GM23338 (cell line): ENCODE measurements at regions not wholly inside any gene's neighbourhood (a gene's known extent, or its start where the extent isn't known, plus 50 kb on each side); places are given as distances from the start of the nearest gene placed in this dataset.

Experiments
- ATAC-seq: fragments of 200-7000 bp; cut with Tn5 transposase; 3 replicates; pipeline ENCODE4 v1.9.1; 2020
- DNase-seq: peaks from one replicate; pipeline ENCODE4 v3.0.0-alpha.2; 2015; ENCODE audit warnings: low spot score
- H2AFZ ChIP-seq: fragments of 200-600 bp; sonication (generic); 2 replicates; pipeline ENCODE4 v1.8.0; 2016; ENCODE audit warnings: antibody characterized with exemption, mild to moderate bottlenecking, moderate library complexity
- H3F3A ChIP-seq: fragments of 200-600 bp; sonication (generic); replicated peaks from 2 replicates; pipeline ENCODE4 v1.8.0; 2017; ENCODE audit warnings: antibody characterized with exemption, mixed run types, low read depth
- H3K27ac ChIP-seq: fragments of 200-600 bp; sonication (generic); 2 replicates; pipeline ENCODE4 v1.6.1; 2016; ENCODE audit warnings: low read depth
- H3K27me3 ChIP-seq: fragments of 200-600 bp; sonication (generic); 2 replicates; pipeline ENCODE4 v1.8.0; 2016; ENCODE audit warnings: mild to moderate bottlenecking, mixed run types, moderate library complexity; ENCODE audit not compliant: insufficient read depth
- H3K36me3 ChIP-seq: fragments of 200-600 bp; sonication (generic); 2 replicates; pipeline ENCODE4 v1.8.0; 2016; ENCODE audit warnings: mild to moderate bottlenecking; ENCODE audit not compliant: insufficient read depth
- H3K4me1 ChIP-seq: fragments of 200-600 bp; sonication (generic); 2 replicates; pipeline ENCODE4 v1.8.0; 2016; ENCODE audit warnings: mild to moderate bottlenecking, moderate library complexity; ENCODE audit not compliant: insufficient read depth
- H3K4me2 ChIP-seq: fragments of 200-600 bp; sonication (generic); 2 replicates; pipeline ENCODE4 v1.7.1; 2017; ENCODE audit warnings: mixed run types
- H3K4me3 ChIP-seq: fragments of 200-600 bp; sonication (generic); 2 replicates; pipeline ENCODE4 v1.6.1; 2016; ENCODE audit warnings: mixed run types
- H3K79me2 ChIP-seq: fragments of 200-600 bp; sonication (generic); replicated peaks from 2 replicates; pipeline ENCODE4 v1.8.0; 2017; ENCODE audit warnings: mild to moderate bottlenecking; ENCODE audit not compliant: insufficient read depth
- H3K9me2 ChIP-seq: fragments of 200-600 bp; sonication (generic); 2 replicates; pipeline ENCODE4 v1.8.0; 2017; ENCODE audit not compliant: insufficient read depth
- H4K20me1 ChIP-seq: fragments of 200-600 bp; sonication (generic); replicated peaks from 2 replicates; pipeline ENCODE4 v1.8.0; 2017; ENCODE audit warnings: mild to moderate bottlenecking; ENCODE audit not compliant: insufficient read depth
- H3K27ac Mint-ChIP-seq: 2 replicates; pipeline ENCODE4 v1.8.0; 2020; ENCODE audit warnings: inconsistent platforms, mild to moderate bottlenecking, moderate library complexity, mixed read lengths
- H3K27me3 Mint-ChIP-seq: 3 replicates; pipeline ENCODE4 v1.8.0; 2022; ENCODE audit warnings: low read depth, mild to moderate bottlenecking, moderate library complexity, mixed read lengths, inconsistent platforms; ENCODE audit not compliant: insufficient read depth, poor library complexity
- H3K36me3 Mint-ChIP-seq: 3 replicates; pipeline ENCODE4 v1.8.0; 2021; ENCODE audit warnings: low read depth, mild to moderate bottlenecking, inconsistent platforms, moderate library complexity, mixed read lengths
- H3K4me1 Mint-ChIP-seq: 3 replicates; pipeline ENCODE4 v1.8.0; 2020; ENCODE audit warnings: mild to moderate bottlenecking, inconsistent platforms, mixed read lengths
- H3K4me3 Mint-ChIP-seq: 3 replicates; pipeline ENCODE4 v1.8.0; 2021; ENCODE audit warnings: moderate library complexity, mild to moderate bottlenecking, inconsistent platforms, mixed read lengths
- H3K9me3 Mint-ChIP-seq: 3 replicates; pipeline ENCODE4 v1.8.0; 2020; ENCODE audit warnings: moderate library complexity, mild to moderate bottlenecking, inconsistent platforms, mixed read lengths
- ETS1 ChIP-seq: IDR thresholded peaks from 2 replicates; pipeline ENCODE4 v1.6.1; 2016; ENCODE audit warnings: antibody characterized with exemption
- EZH2 ChIP-seq: fragments of 200-600 bp; sonication (generic); IDR thresholded peaks from one replicate; pipeline ENCODE4 v1.8.0; 2017; ENCODE audit warnings: antibody characterized with exemption, mild to moderate bottlenecking, low read depth; ENCODE audit not compliant: unreplicated experiment
- JUNB ChIP-seq: IDR thresholded peaks from one replicate; pipeline ENCODE4 v1.6.1; 2016; ENCODE audit warnings: antibody characterized with exemption; ENCODE audit not compliant: unreplicated experiment
- NANOG ChIP-seq: IDR thresholded peaks from 2 replicates; pipeline ENCODE4 v1.6.1; 2016; ENCODE audit warnings: antibody characterized with exemption, borderline replicate concordance
- POLR2AphosphoS5 ChIP-seq: IDR thresholded peaks from 2 replicates; pipeline ENCODE4 v1.6.1; 2016; ENCODE audit warnings: antibody characterized with exemption, low read depth
- REST ChIP-seq: IDR thresholded peaks from one replicate; pipeline ENCODE4 v1.6.1; 2018; ENCODE audit warnings: antibody characterized with exemption; ENCODE audit not compliant: unreplicated experiment
- STAT1 ChIP-seq: IDR thresholded peaks from one replicate; pipeline ENCODE4 v1.6.1; 2016; ENCODE audit warnings: antibody characterized with exemption; ENCODE audit not compliant: unreplicated experiment
- ZNF114 ChIP-seq: fragments of 250-450 bp; sonication (Bioruptor Pico); IDR thresholded peaks from 2 replicates; pipeline ENCODE4 v1.5.0; 2020; ENCODE audit warnings: mild to moderate bottlenecking, moderate library complexity
- ZNF331 ChIP-seq: fragments of 250-450 bp; sonication (Bioruptor Pico); IDR thresholded peaks from 2 replicates; pipeline ENCODE4 v1.5.0; 2020; ENCODE audit warnings: low read depth, mild to moderate bottlenecking, moderate library complexity
- TF ChIP-seq, protein P1 (sequence below), 2 experiments: fragments of 200-600 bp in 1 of 2; sonication (generic) in 1 of 2; conservative IDR thresholded peaks; 2 replicates each; pipeline versions ENCODE4 v1.5.1 to v1.6.1; 2016 to 2017; ENCODE audit warnings: antibody characterized with exemption in 2 of 2, low read depth in 2 of 2, mild to moderate bottlenecking in 2 of 2, moderate library complexity in 1 of 2

DNA sequence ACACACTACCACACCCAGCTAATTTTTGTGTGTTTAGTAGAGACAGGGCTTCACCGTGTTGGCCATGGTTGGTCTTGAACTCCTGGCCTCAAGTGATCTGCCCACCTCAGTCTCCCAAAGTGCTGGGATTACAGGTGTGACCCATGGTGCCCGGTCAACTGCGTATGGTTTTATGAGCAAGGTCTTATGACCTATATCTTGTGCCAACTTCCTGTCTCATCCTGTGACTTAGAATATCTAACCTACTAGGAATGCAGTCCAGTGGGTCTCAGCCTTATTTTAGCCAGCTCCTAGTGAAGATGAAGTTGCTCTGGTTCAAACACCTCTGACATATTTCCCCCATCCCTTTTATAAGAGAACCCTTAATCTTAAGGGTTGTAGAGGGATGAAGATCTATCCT lies 66.1 kb upstream of the OR5AN1 start:
- no peaks in the 10 kb centered on the region for H3K4me1 ChIP-seq
- H3K4me3 ChIP-seq: no peak overlapping the region
- H2AFZ ChIP-seq: no peak overlapping the region
- 0 out of 2 replicates have a peak, but pooled peaks cover 3% of the 10 kb centered on the region for H3K36me3 ChIP-seq
- Mint-ChIP-seq H3K36me3 (no peaks in the 10 kb centered on the region), H3K4me1 (no peaks in the 10 kb centered on the region), H3K9me3 (peaks cover 45% of the 10 kb centered on the region), H3K27ac (no peak overlapping the region), H3K4me3 (no peak overlapping the region), H3K27me3 (peaks cover 2% of the 10 kb centered on the region)
- H3K4me2 ChIP-seq: no peak overlapping the region
- no peaks in the 10 kb centered on the region for H3K27me3 ChIP-seq
- no peaks in the 10 kb centered on the region for H3F3A ChIP-seq
- no peak overlapping the region for H3K27ac ChIP-seq
- TF ChIP-seq POLR2AphosphoS5 (no peak), REST (no peak), ZNF331 (CRISPR knock-in tag) (no peak), ZNF114 (CRISPR knock-in tag) (no peak), ETS1 (no peak), NANOG (no peak), JUNB (no peak)
- H4K20me1 ChIP-seq: no peaks in the 10 kb centered on the region
- no peaks in the 10 kb centered on the region for H3K79me2 ChIP-seq
- DNase-seq (no peak), ATAC-seq (no peak)
- H3K9me2 ChIP-seq: peaks cover 9% of the 10 kb centered on the region; the same call in 1 of the 2 replicates

DNA sequence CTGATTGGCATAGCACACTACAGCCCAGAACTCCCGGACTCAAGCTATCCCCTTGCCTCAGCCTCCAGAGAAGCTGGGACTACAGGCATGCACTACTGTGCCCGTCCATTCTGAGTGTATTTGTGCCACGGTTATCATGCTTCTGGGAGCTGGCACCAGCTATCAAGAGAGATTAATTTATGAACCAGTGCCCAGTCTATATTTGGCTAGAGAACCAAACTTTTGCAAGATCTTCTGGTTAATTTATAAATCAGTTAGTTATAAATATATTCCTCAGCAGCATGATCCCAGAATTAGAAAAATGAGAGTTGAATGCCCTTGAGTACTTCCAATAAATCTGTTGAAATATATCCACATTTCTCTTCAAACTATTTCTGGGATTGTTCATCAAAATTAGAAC lies 67.5 kb upstream of the OR5AN1 start:
- Histone ChIP-seq H2AFZ (no peak overlapping the region), H3K4me3 (no peak overlapping the region), H3K27ac (no peak overlapping the region), H3F3A (no peaks in the 10 kb centered on the region), H3K9me2 (peaks cover 6% of the 10 kb centered on the region; the same call in 1 of the 2 replicates), H4K20me1 (no peaks in the 10 kb centered on the region), H3K4me2 (no peak overlapping the region), H3K4me1 (no peaks in the 10 kb centered on the region), H3K36me3 (0 out of 2 replicates have a peak, but pooled peaks cover 3% of the 10 kb centered on the region), H3K79me2 (no peaks in the 10 kb centered on the region), H3K27me3 (no peaks in the 10 kb centered on the region)
- Mint-ChIP-seq H3K9me3 (peaks cover 34% of the 10 kb centered on the region), H3K27ac (no peak overlapping the region), H3K27me3 (peaks cover 2% of the 10 kb centered on the region), H3K4me1 (no peaks in the 10 kb centered on the region), H3K36me3 (no peaks in the 10 kb centered on the region), H3K4me3 (no peak overlapping the region)
- DNase-seq: no peak
- no peak for ATAC-seq
- TF ChIP-seq JUNB (no peak), NANOG (no peak), EZH2 (no peak), STAT1 (no peak)
- TF ChIP-seq, protein P1, sequence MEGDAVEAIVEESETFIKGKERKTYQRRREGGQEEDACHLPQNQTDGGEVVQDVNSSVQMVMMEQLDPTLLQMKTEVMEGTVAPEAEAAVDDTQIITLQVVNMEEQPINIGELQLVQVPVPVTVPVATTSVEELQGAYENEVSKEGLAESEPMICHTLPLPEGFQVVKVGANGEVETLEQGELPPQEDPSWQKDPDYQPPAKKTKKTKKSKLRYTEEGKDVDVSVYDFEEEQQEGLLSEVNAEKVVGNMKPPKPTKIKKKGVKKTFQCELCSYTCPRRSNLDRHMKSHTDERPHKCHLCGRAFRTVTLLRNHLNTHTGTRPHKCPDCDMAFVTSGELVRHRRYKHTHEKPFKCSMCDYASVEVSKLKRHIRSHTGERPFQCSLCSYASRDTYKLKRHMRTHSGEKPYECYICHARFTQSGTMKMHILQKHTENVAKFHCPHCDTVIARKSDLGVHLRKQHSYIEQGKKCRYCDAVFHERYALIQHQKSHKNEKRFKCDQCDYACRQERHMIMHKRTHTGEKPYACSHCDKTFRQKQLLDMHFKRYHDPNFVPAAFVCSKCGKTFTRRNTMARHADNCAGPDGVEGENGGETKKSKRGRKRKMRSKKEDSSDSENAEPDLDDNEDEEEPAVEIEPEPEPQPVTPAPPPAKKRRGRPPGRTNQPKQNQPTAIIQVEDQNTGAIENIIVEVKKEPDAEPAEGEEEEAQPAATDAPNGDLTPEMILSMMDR (conservative IDR thresholded peaks at IDR 0.05; ENCODE audit: low read depth in 2 of 2): no peak
